ENCODE measurements at regions not wholly inside any gene's neighbourhood (a gene's known extent, or its start where the extent isn't known, plus 50 kb on each side); places are given as distances from the start of the nearest gene placed in this dataset.
"Not testable (repeated sequence)": the region's sequence is repeated elsewhere in the genome, so short reads cannot be mapped to it uniquely, and the experiment has no call there.

DNA sequence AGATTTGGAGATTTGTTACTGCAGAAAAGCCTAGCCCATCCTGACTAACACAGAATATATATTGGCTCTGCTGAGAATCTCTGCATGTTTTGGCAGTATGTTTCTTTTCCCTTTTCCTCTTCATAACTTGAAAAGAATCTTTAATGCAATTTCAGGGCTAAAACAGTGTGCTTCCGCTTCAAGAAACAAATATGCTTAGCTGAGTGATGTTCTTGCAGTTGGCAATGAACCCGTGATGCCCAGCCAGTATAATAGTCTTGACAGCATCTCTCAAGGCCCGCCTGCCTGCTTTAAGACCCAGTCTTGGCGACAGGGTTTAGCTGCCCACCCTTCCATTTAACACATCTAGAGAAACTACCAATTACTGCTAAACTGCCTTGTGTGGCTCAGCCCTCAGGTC lies 184.5 kb downstream of the INO80D start:
- no peak for DNase-seq

DNA sequence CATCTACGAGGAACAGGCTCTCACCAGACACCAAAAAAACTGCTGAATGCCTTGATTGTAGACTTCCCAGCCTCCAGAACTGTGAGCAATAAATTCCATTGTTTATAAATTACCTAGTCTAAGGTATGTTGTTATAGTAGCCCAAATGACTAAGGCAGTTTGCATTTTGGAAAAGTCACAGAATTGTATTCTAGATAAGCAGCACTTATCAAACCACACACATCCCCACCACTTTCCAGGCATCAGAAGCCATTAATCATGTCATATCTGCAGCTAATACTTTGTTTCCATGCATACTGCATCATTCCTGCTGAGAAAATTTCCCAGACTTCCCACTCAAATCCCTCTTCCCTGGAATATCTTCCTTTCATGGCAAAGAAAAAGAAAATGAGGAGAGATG lies 187.2 kb downstream of the INO80D start:
- DNase-seq: no peak

DNA sequence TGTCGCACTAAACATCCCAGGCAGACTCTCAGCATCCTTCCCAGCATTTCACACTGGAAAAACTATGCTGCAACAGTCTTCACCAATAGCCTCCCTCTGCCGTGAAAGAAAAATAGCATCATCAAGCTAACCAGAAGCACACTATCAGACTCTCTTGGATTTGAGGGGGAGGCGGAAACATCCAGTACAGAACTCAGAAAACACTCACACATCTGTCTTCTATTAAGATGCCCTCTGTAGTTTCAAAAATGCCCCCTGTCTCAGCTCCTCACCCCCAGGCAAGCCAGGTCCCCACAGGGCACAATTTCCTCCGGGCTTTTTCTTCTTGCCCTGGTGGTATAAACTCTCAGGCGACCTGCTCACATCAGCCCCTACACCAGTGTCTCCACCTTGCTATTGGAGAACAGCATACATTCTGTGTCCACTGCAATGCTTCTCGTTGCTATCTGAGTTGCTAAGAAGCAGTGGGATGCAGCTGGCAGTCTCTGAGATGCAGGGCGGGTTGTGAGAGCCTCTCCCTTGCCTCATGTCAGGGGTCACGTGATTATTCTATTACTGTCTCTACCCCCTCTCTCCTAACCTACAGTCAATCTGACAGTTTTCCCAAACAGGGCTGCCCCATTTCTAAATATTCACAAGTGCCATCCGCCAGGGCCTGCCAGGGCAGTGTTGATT lies 189.9 kb downstream of the INO80D start:
- DNase-seq: no peak

DNA sequence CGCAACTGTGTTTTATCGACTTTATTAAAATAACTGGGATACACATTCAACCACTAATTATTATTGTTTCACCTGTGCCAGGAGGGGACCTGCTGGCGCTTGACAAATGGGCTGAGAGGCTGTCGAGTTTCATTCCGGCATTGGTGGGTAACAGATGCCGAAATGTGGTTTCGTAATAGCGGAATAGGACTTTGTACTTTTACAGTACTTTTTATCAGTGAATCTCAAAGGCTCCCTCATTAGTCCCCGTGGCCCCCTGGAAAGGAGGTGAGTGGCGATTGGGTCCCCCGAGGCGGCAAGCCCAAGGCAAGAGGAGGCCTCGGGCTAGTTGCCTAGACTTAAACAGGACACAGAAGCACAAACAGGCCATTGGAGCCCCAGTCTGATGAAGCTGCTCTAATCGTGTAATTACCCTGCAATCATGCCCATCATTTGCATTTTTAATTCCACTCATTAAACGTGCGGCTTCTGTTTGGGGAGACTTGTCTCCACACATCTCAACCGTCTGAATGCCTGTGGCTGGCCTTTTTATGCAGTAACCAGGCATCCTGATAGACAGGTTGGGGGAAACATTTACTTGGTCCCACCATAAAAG lies 193.2 kb downstream of the INO80D start:
- DNase-seq: peak; percentile 14

DNA sequence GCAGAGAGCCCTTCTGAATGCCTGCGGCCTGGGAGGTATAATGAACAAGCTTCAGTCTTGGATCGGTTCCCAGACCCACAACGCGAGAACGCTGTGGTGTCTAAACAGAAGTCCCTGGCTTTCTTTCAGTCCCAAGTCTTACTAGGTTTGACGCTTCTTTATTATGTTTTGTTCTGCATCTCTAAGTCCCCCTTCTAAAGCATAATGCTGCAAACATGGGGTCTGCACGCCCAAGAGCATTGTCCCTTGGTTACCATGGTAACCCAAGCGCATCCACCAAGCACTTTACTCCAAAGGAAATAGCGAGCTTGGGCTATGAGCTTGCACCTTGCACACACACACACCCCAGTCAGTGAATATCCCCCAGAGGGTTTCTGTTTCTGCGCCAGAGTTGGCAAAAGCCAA lies 193.7 kb downstream of the INO80D start:
- DNase-seq: peak; percentile 86

DNA sequence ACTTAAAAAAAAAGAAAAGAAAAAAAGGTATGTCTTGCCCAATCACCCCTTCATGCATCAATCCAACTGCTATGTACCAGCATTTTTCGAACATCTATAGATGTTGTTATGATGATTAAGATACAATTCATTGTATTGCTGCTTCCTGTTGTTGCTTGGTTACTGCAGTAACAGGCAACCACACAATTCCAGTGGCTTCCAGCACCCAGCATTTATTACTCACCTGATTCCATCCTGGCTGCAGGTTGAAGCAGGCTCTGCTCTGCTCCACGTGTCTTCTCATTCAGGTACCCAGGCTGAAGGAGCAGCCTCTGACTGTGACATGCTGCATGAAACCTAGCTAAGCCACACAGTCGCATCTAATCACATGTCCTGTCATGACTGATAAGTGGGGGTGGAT lies 196.9 kb downstream of the INO80D start:
- DNase-seq: no peak

DNA sequence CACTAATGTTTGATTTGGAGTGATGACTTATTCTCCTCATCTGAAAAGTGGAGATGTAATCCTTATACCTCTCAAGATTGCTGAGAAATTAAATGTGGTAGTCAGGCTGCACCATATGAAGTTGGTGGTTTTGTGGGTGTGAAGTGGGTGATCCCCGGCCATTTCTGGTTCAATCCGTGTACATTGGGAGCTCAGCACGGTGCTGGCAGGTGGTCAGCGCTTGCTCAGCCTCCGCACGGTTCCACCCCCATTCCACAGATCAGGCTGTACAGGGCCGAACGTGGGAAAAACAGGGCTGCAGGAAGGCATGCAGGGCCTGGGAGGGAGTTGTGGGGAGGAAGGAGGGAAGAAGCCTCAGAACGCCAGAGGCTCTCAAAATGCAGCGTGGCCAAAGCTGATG lies 198.3 kb downstream of the INO80D start:
- DNase-seq: no peak

DNA sequence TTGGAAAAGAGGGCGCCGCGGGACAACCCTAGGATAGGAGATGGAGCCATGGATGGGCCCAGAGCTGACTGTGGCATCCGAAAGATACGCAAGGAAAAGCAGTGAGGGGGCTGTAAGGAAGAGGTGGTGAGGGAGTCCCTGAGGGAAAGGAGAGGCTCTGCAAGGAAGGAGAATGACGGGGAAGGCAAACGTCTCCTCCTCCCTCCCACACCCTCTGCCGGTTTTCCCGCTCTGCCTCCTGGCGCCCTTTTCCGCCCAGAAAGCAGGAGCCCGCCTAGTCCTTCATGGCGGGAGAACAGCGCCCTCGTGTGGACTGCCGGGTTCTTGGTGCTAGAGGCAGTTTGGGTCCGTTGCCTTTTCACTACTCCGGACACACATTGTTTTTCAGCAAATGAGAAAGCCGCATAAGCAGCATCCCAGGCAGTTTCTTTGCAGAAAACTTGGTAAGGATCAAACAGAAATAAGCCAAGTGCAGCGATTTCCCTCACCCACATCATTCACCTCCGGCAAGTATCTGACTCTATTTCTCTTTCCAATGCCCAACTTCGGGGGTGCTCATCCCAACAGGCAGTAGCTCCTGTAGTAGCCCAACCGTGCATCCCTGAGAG lies 200.4 kb downstream of the INO80D start:
- DNase-seq: peak; percentile 81

DNA sequence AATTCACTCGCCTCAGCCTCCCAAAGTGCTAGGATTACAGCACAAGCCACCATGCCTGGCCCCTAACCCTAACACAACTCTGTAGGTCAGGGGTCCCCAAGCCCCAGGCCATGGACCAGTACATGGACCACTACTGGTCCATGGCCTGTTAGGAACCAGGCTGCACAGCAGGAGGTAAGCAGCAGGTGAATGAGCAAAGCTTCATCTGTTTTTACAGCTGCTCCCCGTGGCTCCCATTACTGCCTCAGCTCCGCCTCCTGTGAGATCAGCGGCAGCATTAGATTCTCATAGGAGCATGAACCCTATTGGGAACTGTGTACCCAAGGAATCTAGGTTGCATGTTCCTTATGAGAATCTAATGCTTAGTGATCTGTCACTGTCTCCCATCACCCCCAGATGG lies 201.7 kb downstream of the NRP2 start:
- DNase-seq: no peak

DNA sequence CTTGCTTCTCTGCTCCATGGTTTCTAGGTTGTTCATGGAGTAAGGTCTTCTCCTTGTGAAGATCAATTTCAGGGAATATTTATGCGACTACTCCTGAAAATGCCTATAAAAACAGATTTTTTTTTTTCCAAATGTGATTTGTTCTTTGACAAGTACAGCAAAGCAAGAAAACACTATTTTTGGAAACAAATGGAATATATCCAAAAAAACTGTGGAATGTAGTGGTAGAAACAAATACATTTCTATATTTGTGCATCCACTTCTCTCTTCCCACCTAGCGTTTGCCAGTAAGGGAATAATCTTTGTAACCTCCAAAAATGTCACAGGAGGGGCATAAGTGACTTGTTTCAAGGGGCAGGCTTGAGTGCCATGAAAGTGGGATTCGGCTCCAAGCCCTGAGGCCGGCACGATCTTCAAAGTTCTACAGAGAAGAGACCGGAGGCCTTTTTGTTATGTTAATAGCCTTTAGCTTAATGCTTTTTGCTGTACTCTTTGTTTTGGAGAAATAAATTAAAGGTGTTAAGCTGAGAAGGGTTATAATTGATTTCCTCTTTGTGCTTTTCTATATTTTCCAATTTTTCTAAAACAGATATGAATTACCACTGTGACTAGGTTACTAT lies 200.6 kb downstream of the NRP2 start:
- DNase-seq: no peak

DNA sequence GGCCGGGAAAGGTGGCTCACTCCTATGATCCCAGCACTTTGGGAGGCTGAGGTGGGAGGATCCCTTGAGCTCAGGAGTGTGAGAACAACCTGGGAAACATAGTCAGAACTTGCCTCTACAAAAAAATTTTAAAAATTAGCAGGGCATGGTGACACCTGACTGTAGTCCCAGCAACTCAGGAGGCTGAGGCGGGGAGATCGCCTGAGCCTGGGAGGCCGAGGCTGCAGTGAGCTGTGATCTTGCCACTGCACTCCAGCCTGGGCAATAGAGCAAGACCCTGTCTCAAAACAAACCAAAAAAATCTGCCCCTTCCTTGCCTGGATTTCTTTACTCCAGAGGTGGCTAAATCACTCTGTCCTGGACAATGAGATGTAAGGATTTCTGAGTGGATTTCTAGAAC lies 197.7 kb downstream of the NRP2 start:
- DNase-seq: no peak

DNA sequence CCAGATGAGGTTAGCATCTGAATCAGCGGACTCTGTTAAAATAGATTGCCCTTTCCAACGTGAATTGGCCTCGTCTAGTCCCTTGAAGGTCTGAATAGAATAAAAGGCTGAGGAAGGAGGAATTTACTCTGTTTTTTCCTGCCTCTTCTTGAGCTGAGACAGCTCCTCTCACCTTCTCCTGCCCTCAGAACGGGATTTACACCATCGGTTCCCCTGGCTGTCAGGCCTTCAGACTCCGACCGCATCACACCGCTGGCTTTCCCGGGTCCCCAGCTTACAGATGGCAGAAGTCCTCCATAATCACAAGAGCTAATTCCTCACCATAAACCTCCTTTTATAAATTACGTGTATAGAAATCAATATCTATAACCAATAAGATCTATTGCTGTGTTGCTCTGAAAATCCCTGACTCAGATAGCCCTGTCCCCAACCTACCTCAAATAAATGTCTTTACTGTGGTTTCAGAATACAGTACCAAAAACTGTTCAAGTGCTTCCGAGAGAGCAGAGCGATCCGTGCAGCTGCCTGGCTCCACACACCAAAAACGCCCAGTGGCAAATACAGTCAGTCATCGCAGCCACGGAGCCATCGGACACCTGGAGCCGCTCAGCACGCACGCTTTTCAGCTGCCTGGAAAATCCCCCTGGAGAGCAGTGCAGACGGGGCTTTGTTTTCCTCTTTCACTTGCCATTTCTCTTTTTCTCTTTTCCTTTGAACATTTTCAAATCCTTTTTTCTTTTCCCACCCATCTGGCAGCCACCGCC lies 196.9 kb downstream of the NRP2 start:
- peak; percentile 71 for DNase-seq

DNA sequence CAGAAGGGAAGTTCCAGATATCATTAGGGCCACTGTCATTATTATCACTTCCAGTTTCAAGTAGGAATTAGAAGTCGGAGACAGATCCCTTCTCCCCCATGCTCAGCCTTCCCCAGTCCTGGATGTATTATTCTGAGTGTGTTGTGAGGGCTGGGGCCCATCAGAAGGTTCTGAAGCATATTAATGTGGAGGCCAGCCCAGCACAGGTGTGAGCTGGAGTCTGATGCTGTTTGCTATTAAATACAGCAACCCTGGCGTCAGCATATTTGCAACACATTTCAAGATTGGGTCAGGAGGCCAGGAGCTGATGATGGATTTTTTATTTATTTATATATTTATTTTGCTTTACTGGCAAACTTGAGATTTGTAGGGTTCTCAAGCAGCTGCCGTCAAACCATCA lies 195.2 kb downstream of the NRP2 start:
- peak; percentile 69 for DNase-seq

DNA sequence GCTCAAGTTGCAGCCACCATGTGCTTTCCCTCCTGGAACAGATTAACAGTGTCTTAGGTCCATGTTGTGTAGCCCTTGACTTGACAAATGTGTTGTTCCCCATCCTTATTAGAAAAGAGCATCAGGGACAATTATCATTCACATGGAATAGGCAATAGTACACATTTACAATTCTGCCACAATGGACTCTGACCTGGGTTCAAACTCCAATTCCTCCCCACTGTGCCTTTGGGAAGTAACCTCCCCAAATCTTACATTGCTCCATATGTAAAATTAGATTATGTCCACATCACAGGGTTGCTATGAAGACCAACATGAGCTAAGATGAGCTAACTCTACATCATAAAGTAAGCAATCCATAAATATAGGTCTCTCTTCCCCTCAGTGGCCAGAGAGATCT lies 193.8 kb downstream of the NRP2 start:
- DNase-seq: no peak

DNA sequence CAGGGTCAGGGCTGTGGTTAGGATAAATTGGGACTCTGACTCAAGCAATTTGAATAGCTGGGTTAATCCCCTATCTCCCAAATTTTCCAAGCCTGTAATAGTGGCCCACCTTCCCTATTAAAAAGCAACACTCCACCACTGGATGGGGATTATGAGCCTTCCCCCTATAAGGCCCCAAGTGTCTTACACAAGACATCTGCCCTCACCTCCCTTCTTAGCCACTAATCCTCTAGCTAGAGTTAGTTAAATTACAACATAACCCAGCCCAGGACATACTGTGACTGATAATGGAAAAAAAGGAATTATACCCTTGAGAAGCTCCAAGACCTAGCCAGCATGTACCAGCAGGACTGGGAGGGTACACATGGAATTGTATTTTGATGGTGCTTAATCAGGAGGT lies 190.4 kb downstream of the NRP2 start:
- DNase-seq: no peak

DNA sequence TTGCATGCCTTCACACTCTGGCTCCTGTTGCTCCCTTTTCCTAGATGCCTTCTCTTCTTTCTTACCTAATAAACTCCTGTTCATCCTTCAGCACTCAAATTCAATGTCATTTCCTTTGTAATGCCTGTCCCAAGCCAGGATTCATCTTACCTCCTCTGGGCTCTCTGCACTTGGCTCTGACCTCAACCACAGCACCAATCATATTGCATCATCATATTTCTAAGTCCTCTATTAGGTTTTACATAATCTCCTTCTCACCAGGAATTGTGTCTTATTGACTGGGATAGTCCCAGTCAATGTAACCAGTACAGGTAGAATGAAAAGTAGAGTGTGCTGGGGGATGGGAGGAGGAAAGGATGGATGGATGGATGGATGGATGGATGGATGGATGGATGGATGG lies 187.1 kb downstream of the NRP2 start:
- DNase-seq: no peak

DNA sequence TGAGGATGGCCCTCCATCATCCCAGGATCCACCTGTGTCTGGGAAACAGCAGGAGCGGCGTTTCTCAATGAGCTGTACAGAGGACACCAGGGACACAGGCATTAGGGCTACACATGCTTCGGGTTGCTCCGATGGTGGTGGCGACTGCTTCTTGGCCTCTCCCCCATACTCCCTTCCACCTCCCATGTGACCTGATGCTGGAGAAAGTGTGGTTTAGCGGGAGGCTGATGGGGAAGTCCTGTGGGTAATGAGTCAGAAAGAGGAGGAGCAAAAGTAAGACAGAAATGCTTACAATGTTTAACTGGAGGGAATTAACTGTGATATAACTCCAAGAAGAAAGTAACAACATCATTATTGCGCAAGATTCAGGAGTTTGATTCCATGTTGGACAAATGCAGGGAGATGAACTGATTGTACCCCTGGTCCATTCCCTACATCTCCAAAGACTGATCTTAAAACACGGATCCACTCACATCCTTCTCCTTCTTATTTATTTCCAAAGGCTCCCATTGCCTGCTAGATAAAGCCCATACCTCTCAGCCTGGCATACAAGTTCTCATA lies 186.6 kb downstream of the NRP2 start:
- DNase-seq: peak; percentile 36

DNA sequence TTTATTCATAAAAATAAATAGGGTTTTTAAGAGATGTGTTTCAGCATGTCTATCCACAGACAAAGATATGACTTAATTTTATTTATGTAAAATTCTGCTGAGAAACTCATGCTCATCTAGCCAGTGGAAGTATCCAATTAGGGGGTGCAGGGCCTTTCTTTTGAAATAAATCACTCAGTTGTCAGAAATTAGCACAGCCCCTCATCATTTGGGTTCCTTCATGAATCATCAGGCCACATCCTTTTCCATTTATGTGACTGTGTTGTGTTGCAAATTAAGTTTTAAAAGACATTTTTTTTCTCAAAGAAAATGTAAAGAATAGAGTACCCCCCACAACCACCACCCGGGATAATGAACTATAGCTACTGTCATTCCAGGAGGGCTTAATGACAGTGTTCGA lies 185.8 kb downstream of the NRP2 start:
- no peak for DNase-seq

DNA sequence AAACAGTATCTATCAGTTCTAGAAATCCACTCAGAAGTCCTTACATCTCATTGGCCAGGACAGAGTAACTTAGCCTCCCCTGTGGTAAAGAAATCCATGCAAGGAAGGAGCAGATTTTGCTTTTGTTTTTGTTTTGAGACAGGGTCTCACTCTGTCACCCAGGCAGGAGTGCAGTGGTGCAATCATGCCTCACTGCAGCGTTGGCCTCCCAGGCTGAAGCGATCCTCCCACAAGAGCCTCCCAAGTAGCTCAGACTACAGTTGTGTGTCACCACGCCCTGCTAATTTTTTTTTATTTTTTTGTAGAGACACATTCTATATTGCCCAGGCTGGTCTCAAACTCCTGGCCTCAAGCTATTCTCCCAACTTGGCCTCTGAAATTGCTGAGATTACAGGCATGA lies 185.1 kb downstream of the NRP2 start:
- no peak for DNase-seq

DNA sequence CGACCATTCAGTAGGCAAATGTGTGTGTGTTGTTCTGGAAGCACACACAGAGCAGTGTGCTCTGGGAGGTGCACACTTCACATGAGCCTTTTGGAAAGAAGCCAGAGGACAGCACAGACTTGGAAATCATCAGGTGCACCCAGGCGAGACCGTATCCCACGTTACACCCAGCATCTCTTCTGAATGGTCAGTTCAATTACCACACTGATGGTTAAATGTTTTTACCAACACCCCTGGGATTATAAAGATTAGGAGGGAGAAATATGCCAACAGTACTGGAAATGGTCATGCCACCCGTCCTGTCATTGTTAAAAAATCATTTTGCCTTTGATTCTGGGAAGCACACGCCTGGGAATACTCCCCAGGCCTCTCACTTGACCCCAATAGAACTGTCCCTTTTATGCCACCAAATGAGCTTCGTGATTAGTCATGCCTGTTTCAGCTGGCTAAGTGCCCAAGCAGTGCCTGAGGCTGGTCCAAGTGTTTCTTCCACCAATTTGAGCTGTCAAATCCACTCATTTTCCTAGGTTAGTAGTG lies 183.7 kb downstream of the NRP2 start:
- no peak for DNase-seq

DNA sequence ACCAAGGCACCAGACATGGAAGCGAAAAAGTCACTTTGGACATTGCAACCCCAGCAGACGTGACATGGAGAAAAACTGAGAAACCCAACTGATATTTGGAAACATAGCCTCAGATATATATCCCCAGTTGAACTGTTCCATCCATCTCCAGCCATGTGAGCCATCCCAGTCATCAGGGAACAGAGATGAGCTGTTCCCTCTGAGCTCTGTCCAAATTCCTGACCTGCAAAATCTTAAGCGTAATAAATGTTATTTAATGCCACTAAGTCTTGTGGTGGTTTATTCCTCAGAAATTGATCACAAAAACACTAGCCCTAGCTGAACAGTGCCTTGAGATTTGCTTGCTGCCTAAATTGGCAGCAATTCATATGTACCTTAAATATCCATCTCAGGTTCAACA lies 182.8 kb downstream of the NRP2 start:
- no peak for DNase-seq

DNA sequence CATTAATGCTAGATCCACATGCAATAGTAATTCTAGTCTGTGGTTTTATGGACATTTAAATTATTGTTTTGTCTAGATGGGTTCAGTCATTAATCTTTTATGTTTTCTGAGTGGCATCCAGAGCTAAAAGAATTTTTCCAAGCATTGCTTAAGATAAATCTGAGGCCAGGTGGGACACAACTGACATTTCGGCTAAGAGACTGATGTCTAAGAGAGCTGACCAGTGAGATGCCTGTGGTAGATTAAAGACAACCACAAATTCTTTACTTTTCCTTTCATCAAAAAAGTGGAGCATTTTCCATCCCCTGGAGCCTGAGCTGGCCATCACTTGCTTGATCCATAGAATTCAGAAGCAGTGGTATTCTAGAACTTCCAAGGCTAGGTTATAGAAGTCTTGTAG lies 182.2 kb downstream of the NRP2 start:
- DNase-seq: no peak

DNA sequence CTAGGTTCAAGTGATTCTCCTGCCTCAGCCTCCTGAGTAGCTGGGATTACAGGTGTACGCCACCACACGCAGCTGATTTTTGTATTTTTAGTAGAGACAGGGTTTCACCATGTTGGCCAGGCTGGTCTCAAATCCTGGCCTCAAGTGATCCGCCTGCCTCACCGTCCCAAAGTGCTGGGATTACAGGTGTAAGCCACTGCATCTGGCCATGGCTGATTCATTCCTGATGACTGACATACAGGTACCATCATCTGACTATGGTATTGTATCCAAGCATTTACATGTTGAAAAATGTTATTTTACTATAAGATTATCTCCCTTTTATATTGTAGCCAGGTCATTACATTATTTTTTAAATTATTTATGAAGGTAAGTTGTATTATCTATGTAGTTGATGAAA lies 180.5 kb downstream of the NRP2 start:
- not testable (repeated sequence) for DNase-seq

Measured in RPMI8226 (cell line).